DMS79 treated with DMSO at 0.1 percent for 48 hours (cell line): ENCODE measurements at regions not wholly inside any gene's neighbourhood (a gene's known extent, or its start where the extent isn't known, plus 50 kb on each side); places are given as distances from the start of the nearest gene placed in this dataset.

Source experiments
- DNase-seq: peaks from one replicate; lab custom pipeline; 2025; lab: John Stamatoyannopoulos, UW

DNA sequence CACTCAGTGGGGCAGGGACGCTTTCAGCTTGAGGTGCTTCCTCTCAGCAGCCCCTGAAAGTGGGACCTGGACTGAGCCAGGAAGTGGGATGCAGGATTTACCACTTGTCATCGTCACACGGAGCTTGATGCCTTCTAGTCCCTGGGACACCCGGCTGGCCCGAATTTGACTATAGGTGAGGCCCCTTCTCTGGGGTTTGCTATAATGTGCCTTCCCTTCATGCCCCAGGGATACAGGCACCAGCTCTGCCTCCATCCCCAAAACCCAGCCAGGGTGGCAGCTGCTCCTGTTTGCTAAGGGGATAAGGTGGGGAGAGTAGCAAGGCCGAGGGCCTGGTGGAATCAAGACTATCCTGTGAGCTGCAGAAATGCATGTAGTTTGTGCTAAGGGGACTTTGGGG, 235.0 kb downstream of the GLRX3 start:
- no peak for DNase-seq

DNA sequence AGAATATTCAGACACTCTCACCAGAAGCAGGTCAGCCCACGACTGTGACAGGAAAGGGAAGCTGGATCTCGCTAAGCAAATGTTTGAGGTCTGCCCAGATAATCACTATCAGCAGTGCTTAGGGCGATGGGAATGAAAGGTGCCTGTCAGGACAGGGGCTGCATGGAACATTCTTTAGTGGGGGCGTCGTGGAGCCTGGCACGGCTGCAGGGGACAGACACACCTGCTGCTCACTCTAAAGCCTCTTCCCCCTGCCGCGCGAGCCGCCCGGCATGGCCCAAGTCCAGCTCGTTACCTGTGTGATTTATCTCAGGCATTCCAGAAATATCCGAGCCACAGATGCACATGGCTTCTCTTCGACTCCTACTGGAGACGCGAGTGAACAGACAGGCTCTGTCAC, 235.5 kb downstream of the GLRX3 start:
- peak; percentile 44 for DNase-seq

DNA sequence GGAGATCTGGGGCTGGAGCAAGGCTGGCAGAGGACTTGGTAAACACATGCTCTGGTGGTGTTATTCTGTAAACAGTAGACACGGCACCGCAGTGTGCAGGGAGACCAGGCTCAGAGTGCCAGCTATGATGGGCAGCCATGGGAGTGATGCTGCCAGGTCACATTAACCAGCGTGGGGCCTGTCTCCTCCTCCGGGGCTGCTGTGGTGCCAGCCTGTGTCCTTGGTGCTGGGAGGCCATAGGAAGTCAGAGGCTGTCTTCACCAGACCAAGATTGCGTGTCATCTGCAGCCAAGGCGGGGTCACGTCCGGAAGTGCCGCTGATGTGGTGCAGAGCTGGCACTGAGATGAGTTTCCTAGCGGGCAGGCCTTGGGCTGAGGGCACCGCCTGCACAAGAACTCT, 236.0 kb downstream of the GLRX3 start:
- DNase-seq = no peak

DNA sequence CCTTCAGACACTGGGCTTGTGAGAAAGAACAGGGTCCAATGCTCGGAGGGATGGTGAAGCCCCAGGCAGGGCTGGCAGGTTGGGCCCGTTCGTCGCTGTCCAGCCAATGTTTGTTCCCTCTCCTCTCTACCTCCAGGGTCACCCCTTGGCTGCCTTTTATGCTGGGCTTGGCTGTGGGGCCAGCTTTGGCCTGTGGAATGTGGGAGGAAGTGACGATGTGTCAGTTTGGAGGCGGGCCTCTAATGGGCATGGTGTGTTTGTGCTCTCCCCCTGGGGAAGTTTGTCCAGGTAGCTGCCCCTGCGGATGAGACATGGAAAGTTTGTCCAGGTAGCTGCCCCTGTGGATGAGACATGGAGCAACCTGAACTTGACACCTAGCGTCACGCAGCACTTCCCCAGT, 236.7 kb downstream of the GLRX3 start:
- no peak for DNase-seq

DNA sequence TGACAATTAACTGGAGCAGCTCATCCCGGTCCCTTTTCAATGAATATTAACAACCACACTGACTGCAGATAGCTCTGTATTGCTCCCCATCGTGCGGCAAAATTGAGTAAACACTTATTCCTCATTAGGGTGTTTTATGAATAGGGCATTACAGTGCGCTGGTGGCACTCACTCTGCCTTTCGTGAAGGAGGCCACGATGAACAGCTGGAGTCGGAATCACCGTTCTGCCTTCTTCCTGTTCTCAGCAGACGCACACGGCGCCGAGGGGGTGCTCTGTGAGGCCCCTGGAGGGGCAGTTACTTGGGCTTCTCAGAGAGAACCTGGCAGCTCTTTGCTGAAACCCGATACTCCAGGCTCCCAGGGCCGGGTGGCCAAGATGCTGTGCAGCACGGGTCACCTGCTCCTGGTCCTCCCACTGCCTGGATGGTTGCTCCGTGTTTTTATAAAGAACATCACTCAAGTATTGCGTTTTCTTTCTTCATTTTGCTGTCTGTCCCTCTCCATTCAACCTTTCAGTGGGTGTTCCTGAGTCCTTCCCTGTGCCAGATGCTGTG, 241.9 kb downstream of the GLRX3 start:
- DNase-seq = peak; percentile 56

DNA sequence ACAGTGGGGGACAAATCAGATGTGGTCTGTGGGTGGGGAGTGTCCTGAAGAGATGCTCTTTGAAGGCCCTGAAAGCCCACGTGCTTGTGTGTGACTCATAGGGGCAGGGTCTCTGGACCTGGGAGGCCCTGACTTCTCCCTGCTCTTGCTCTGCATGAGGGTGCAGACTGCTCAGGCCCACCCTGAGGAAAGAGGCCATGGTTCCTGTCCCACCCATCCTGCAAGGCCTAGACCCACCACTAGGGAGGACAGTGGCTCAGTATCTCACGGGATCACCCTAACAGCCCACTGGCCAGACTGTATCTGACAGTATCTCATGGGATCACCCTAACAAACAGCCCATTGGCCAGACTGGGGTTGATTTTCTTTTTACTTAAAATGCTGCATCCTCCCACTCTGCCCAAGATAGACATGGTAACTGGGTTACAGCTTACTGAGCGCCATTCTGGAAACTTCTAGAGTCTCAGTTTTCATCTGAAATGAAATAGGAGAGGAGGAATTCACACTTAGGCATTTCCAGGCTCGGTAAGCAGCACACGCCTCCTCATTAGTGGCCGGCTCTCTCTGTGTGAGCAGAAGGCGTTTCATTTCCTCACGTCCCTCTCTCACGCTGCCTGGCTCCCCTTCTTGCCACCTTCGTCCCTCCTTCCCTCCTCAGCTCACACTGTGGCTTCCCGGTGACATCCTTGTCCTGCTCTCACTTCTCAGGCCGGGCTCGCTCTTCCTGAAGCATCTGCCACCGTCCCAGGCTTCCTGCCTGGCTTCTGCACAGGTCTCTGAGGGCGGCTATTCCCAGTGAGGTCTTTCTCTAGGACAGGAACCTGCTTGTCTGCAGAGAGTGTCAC, 242.6 kb downstream of the GLRX3 start:
- no peak for DNase-seq

DNA sequence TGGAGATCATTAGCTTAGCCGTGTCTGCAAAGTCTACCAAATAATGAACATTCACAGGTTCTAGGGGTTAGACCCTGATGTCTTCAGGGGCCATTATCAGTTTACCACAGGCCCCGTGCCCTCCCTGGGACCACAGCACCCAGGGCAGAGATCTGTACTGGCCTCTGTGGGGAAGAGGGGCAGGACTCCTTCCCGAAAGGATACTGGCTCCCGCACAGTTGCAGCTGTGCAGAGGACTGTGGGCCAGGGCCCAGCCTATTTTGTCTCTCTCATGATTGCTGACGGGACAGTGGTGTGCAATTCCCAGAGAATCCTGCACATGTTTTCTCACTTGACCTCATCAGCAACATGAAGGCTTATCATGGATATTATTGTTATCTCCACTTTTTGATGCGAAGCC, 243.9 kb downstream of the GLRX3 start:
- DNase-seq = no peak

DNA sequence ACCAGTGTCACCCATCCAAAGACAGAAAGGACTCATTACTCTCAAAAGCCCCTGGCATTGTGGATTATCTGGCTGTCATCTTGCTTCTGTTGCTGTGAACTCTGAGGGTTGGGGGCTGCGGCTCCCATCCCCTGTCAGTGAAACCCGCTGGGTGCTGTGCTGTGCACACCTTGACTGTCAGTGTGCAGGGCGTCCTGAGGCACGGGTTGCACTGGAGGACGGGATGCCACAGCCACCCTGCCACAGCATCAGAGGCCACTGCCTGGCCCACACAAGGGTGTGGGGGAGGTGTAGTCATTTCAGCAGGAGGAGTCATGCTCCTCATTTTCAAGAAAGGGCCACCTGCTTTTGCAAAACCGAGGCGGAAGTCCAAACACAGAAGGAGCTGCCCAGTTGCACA, 245.8 kb downstream of the GLRX3 start:
- no peak for DNase-seq

DNA sequence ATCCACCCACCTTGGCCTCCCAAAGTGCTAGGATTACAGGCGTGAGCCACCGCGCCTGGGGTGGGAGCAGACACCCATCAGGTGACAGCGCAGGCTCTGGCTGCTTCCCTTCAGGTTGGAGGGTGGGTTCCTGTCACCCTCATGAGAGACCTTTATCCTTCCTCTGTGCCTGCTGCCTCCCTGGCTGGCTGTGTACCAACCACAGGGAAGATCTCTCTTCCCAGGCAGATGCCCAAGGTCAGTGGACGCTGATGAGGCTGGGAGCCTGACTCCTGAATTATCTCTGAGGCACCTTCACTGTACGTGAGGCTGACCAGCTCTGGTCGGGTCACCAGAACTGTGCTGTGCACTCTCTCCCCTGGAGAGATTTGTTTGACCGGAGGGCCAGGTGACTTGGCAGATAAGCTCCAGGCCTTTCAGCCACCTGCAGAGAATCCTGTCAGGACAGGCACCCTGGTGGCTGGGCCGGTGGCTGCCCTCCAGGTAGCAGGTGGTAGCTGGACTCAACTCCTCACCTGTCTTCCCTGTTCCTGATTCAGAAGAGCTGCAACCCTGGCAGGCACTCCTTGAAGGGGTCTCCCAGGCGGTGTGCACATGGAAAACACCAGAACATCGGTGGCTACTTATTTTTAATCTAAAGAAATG, 251.9 kb downstream of the GLRX3 start:
- DNase-seq = no peak

DNA sequence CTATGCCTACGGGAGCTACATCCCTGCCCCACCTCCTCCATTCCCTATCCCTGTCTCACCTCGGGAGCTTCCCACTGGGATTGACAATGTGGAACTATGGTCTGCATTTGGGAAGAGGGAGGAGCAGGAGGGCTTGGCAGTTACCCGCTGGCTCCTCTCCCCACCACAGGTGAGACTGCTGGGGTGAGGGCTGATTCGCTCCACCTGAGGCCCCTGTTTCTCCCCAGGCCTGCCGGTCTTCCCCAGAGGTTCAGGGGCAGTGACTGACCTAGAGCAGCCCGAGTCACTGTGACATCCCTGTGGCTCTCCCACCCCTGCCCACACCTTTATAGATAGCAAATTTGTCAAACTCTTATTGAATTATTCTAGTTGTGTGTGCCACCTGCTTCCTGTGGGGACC, 252.6 kb downstream of the GLRX3 start:
- no peak for DNase-seq

DNA sequence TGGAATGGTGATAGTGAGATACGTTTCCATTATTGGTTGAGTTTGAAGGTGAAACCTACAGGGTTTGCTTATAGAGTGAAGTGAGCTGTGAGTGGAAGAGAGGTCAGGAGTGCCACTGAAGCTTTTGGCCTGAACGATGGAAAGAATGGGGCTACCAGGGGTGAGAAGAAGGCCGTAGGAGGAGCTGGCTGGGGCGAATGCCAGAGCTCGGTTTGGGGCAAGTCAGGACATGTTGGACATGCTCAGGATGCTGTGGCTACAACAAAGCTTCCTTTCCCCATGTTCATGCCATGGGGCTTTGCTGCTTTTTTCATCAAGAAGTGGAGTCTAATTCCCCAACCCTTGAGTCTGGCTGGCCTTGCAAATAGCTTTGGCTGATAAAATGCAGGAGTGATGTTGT, 253.7 kb downstream of the GLRX3 start:
- DNase-seq = no peak

DNA sequence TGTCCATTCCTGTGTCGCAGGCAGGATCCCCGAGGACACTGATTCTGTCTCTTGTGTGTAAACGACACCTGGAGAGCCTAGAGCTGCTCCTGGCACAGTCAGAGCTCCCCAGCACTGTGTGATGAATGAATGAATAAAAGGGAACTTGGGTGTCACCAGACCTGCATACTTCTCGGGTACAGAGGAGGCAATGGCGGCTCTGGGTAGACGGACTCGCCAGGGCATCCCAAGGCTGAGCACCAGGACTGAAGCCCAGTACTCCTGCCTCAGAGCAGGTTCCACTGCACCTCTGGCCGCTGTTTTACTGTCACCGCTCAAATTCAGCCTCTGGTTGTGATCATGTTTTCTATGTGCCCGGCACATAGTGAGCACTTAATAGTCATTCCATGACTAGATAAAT, 255.8 kb downstream of the GLRX3 start:
- DNase-seq = no peak

DNA sequence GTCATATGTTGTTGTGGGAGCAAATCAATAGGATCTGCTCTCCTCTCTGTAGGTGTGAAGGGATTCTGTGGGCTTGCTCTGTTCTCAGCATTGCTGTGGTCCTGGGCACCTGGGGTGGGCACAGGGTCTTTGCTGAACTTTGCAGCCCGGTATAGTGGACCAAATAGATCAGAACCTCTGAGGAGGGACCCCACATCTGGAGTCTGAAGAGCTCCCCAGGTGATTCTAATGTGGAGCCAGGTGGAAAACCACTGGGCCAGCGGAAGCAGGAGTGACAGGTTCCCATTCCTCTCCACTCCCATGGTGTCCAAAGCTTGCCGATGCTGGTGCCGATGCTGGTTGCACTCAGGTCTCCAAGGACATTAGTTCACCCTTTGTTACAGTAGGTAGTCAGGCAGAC, 257.2 kb downstream of the GLRX3 start:
- DNase-seq = no peak

DNA sequence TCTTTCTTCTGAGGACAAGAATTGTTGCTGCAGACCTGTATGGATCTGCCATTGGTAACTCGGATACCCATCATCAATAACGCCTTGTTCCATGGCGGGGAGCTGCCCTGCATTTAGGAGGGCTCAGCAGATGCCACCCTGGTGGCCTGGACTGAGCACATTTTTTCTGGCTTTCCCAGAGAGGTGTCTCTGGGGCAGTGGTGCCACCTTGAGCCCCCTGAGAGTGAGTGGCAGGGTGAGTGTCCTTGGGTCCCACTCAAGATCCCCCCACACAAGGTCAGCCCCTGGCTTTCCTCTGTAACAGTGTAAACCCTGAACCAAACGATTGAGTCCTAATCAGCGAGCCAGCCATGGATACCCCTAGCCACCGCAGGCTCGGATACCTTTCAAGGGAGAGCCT, 258.6 kb downstream of the GLRX3 start:
- no peak for DNase-seq

DNA sequence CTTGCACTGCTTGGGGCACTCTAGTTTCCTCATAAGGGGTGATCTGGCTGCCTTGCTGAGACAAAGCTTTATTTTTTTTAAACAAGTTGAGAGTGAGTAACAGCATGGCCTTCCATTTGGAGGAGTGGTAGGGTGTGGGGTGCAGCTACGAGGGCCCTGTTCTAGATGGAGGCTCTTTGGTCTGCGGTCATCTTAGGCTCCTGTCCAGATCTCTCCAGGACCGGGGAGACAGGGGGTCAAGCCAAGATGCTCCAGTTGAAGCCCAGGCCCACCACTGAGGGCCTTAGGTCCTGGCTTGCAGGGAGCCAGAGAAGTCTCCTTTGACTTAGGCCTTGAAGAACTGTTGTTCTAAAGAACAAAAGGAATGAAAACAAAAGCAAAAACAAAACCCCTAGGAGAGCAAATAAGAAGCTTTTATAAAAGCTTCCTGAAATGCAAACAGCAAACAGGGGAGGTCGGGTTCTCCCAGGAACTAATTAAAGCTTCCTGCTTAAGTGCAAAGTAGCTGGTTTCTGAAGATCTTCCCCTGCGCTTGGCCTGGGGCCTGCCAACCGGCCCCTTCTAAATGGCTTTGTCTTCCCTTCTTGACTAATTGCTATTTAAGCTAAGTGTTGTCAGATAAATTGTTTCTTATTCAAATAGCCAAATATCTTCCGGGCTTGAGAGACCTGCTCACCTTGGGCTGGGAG, 259.2 kb downstream of the GLRX3 start:
- DNase-seq = no peak

DNA sequence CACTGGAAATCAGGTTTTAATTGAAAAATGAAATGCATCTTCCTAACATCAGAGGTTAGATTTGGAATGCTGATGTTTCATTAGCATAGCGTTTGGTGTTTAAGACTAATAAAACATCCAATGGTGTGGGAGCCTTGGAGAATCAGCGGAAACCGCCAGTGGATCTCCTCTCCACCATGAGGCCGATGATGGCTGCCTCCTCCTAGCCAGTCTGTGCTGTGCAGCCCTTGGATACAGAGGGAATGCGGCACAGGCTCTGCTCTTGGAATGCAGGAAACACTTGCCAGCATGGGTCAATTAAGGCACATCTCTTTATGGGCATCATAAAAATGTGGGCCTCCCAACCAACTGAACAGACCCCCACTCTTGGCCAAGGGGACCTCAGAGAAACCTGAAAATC, 259.9 kb downstream of the GLRX3 start:
- DNase-seq = no peak

DNA sequence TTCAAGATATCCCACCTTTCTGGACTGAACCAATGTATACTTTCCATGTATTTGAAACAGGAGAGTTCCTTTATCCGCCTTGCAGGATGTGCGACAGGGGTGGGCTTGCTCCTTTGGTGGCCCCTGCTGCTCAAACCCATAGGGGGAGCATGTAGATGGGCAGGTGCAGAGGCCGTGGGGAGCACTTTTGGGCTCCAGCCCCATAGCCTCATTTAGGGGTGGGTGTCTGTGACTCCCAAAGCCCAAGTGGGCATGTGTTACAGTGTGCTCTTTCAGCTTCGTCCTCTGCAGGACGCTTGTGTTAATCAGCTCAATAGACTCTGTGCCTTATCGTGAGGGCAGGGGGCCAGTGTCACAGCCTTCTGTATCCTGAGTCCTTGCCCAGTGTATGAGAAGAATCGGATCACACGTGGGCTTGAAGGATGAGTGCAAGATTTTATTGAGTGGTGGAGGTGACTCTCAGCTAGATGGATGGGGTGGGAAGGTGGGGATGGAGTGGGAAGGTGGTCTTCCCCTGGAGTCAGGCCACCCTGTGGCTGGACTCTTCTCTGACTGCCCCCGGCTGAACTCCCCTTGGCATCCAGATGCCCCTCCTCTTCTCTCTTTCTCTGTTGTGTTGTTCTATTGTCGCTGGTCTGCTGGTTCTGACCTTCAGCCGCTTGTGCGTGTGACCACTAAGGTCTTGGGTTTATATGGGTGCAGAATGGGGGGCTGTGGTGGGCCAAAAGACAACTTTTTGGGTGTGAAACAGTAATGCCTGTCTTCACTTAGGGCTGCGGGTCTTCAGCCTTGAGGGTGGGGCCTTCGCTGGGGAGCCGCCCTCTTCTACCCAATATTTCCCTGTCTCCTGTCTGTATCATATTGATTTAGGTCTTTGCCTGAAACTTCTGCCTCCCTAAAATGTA, 262.2 kb downstream of the GLRX3 start:
- DNase-seq = no peak

DNA sequence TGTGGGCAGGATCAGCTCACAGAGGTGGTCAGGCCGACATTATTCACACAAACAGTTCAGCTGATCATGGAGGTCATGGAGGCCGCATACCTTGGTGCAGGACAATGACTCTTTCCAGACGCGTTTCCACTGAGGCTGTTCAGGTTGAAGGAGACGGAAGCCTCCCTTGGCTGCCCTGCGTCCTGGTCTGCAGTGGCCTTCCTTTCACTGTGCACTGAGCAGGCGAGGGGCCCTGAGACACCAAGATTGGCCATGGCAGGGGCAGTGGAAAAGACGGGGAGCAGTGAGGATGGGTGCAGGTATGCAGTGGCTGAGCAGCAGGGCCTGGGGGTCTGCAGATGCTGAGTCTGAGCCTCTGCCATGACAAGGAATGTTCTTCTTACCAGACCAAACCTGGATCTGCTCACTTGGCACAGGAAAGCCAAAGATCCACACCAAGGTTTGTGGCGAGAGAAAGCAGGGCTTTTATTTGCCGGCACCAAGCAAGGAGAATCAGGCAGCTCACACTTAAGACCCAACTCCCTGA, 263.3 kb downstream of the GLRX3 start:
- no peak for DNase-seq

DNA sequence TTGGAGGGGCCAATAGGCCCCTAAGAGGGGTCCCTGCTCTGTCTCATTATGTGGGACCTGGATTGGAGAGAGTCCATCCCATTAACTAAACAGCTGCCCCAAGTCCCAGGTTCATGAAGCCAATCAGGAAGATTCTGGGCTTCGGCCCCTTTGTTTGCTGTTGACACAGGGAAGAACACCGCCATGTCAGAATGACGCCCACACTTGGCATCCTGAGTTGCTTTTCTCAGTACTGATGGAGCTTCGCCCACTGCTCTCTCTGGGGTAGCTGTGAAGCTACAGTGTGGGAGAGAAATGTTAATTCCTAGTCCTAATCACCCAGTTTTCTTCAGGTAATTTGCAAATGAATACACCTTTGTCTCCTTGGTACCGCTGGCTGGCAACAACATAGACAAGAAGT, 264.7 kb downstream of the GLRX3 start:
- no peak for DNase-seq

DNA sequence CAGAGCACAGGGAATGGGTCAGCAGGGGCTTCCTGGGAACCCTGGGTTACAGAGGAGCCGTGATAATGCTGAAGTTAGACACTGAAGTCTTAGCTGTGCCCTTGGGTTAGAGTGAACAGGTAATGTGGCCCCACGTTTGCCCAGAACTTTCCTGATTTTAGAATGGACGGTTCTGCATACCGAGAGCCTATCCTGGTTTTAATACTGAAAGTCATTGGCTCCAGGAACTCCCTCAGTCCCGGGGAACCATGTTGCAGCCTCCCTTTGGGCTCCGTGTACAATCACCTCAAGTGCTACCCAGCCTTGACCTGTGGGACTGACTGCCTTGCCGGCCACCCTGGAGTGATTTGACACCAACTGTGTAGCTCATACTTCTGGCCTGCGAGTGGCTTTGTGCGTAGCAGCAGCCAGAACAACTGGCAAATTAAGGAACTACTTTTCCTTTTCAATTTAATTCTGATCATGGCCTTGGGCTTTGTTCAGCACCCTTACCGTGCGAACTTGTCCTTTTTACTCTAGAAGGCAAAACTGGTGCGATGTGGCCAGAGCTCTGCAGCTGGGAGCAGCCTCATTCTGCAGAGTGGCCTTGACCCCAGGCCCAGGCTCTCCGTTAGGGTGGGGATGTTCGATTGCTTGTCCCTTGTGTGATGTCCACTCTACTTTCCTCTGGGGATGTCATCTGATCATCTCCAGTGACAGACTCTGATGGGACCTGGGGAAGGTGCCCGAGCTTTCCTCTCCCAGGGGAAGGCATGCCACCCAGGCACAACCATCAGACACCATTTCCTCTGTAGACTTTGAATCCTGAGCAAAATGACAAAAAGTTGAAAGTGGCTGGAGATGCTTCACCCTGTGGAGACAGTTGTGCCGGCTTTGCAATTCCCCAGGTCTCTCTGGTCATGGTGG, 265.9 kb downstream of the GLRX3 start:
- no peak for DNase-seq
